ENCODE measurements at regions not wholly inside any gene's neighbourhood (a gene's known extent, or its start where the extent isn't known, plus 50 kb on each side); places are given as distances from the start of the nearest gene placed in this dataset.

DNA sequence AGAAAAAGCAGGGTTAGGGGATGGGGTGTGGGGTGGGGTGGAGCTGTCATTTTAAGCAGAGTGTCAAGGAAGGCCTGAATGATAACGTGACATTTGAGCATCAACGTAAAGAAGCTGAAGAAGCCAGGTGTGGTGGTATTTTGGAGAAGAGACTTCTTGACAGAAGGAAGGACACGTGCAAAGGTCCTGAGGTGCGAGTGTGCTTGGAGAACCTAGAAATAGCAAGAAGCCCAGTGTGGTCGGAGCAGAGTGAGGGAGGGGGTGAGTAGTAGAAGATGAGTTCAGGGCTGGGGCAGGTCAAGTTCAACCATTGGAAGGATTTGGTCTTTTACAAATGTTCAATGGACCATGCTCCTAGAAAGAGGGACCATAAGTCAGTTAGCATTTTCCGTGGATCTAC, 140.2 kb upstream of the ZBTB40 start:
- DNase-seq, result no peak
- Histone ChIP-seq H3K4me3 (replicated peaks in 1 of 3; ENCODE audit: low read depth in 2 of 3, low read length in 3 of 3) (no peak overlapping the region), H3K27ac (ENCODE audit: low read depth in 1 of 2, low read length in 2 of 2) (no peak overlapping the region), H4K20me1 (ENCODE audit: insufficient read depth, low read length) (no peaks in the 10 kb centered on the region), H3K4me2 (replicated peaks; ENCODE audit: extremely low read depth, low read length, poor library complexity, severe bottlenecking) (no peak overlapping the region), H3K9me3 (replicated peaks in 1 of 2; ENCODE audit: control insufficient read depth in 1 of 2, insufficient read depth in 1 of 2, low read length in 2 of 2) (no peaks in the 10 kb centered on the region), H2AFZ (ENCODE audit: insufficient read depth, low read depth, low read length, poor library complexity, severe bottlenecking) (no peak overlapping the region), H3K9ac (ENCODE audit: insufficient read depth, low read length, poor library complexity, severe bottlenecking) (no peak overlapping the region), H3K36me3 (replicated peaks in 1 of 2; ENCODE audit: control insufficient read depth in 1 of 2, insufficient read depth in 2 of 2, low read length in 2 of 2) (no peaks in the 10 kb centered on the region), H3K4me1 (ENCODE audit: control insufficient read depth in 1 of 2, insufficient read depth in 2 of 2, low read length in 2 of 2) (no peaks in the 10 kb centered on the region), H3K79me2 (ENCODE audit: insufficient read depth, low read length) (no peaks in the 10 kb centered on the region), H3K27me3 (ENCODE audit: control insufficient read depth in 2 of 2, insufficient read depth in 2 of 2, low read length in 2 of 2) (peaks cover 5 to 7% of the 10 kb centered on the region in 2 donors)
- Mint-ChIP-seq H3K4me1 (no peaks in the 10 kb centered on the region), H3K9me3 (peaks cover 0 to 3% (median 0%) of the 10 kb centered on the region in 7 donors), H3K27ac (no peak overlapping the region), H3K4me3 (no peak overlapping the region), H3K36me3 (no peaks in the 10 kb centered on the region), H3K27me3 (ENCODE audit: low read depth in 3 of 3) (peaks cover 5 to 20% (median 7%) of the 10 kb centered on the region in 3 donors)
- TF ChIP-seq, protein P1, sequence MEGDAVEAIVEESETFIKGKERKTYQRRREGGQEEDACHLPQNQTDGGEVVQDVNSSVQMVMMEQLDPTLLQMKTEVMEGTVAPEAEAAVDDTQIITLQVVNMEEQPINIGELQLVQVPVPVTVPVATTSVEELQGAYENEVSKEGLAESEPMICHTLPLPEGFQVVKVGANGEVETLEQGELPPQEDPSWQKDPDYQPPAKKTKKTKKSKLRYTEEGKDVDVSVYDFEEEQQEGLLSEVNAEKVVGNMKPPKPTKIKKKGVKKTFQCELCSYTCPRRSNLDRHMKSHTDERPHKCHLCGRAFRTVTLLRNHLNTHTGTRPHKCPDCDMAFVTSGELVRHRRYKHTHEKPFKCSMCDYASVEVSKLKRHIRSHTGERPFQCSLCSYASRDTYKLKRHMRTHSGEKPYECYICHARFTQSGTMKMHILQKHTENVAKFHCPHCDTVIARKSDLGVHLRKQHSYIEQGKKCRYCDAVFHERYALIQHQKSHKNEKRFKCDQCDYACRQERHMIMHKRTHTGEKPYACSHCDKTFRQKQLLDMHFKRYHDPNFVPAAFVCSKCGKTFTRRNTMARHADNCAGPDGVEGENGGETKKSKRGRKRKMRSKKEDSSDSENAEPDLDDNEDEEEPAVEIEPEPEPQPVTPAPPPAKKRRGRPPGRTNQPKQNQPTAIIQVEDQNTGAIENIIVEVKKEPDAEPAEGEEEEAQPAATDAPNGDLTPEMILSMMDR (IDR thresholded peaks at IDR 0.05), result no peak
- intact Hi-C loops (cut with micrococcal nuclease), result no loop called here
- 93% methylated on average over 4 of the region's 6 CpGs for WGBS (ENCODE audit: insufficient coverage)

DNA sequence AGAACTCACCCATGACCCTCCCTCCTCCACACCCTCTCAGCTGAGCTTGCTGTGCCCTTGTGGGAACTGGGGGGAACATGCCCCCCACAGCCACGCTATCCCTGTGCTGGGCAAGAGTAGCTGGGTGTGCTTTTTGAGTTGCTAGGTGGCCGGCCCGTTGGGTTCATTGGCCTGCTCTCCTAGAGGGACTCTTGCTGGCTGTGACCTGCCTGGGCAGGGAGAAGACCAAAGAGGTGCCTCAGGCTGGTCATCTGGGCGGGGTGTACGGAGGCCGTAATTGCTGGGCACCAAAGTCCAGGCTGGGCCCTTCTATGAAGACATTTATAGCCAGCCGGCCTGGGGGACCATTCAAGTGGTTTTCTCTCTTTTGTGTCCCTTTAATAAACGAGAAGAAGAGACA, 138.3 kb upstream of the ZBTB40 start:
- Histone ChIP-seq H3K27ac (ENCODE audit: low read depth in 1 of 2, low read length in 2 of 2) (no peak overlapping the region), H3K4me1 (ENCODE audit: control insufficient read depth in 1 of 2, insufficient read depth in 2 of 2, low read length in 2 of 2) (no peaks in the 10 kb centered on the region), H3K27me3 (ENCODE audit: control insufficient read depth in 2 of 2, insufficient read depth in 2 of 2, low read length in 2 of 2) (peaks cover 2 to 3% of the 10 kb centered on the region in 2 donors), H3K79me2 (ENCODE audit: insufficient read depth, low read length) (no peaks in the 10 kb centered on the region), H3K36me3 (replicated peaks in 1 of 2; ENCODE audit: control insufficient read depth in 1 of 2, insufficient read depth in 2 of 2, low read length in 2 of 2) (no peaks in the 10 kb centered on the region), H3K4me2 (replicated peaks; ENCODE audit: extremely low read depth, low read length, poor library complexity, severe bottlenecking) (no peak overlapping the region), H3K9ac (ENCODE audit: insufficient read depth, low read length, poor library complexity, severe bottlenecking) (no peak overlapping the region), H4K20me1 (ENCODE audit: insufficient read depth, low read length) (no peaks in the 10 kb centered on the region), H2AFZ (ENCODE audit: insufficient read depth, low read depth, low read length, poor library complexity, severe bottlenecking) (no peak overlapping the region), H3K9me3 (replicated peaks in 1 of 2; ENCODE audit: control insufficient read depth in 1 of 2, insufficient read depth in 1 of 2, low read length in 2 of 2) (no peaks in the 10 kb centered on the region), H3K4me3 (replicated peaks in 1 of 3; ENCODE audit: low read depth in 2 of 3, low read length in 3 of 3) (no peak overlapping the region)
- peaks cover 0 to 3% (median 0%) of the 10 kb centered on the region in 7 donors for H3K9me3 Mint-ChIP-seq
- no peak for DNase-seq
- no peak overlapping the region for H3K27ac Mint-ChIP-seq
- peaks cover 5 to 15% (median 7%) of the 10 kb centered on the region in 3 donors for H3K27me3 Mint-ChIP-seq (ENCODE audit: low read depth in 3 of 3)
- H3K36me3 Mint-ChIP-seq, result no peaks in the 10 kb centered on the region
- TF ChIP-seq, protein P1 (IDR thresholded peaks at IDR 0.05), result no peak
- intact Hi-C loops (cut with micrococcal nuclease), result no loop called here
- H3K4me3 Mint-ChIP-seq, result no peak overlapping the region
- WGBS (ENCODE audit: insufficient coverage), result 98% methylated on average over 7 of the region's 8 CpGs
- no peaks in the 10 kb centered on the region for H3K4me1 Mint-ChIP-seq

Data from CD14-positive monocyte (primary cell).